Activated naive CD8-positive, alpha-beta T cell treated with anti-CD3 and anti-CD28 coated beads, Interleukin-2, amount 50 U/mL, for 24 hours (primary cell): ENCODE measurements at regions not wholly inside any gene's neighbourhood (a gene's known extent, or its start where the extent isn't known, plus 50 kb on each side); places are given as distances from the start of the nearest gene placed in this dataset.

ENCODE experiments used
- ATAC-seq: fragments of 150-1000 bp; cut with Tn5 transposase; one replicate; pipeline ENCODE4 v1.10.0; 2021
- DNase-seq: peaks from one replicate; pipeline ENCODE4 v3.0.0; 2021
- H3K27ac Mint-ChIP-seq: one replicate; pipeline ENCODE4 v1.8.0; 2021; ENCODE audit warnings: mild to moderate bottlenecking, mixed read lengths
- H3K27me3 Mint-ChIP-seq: one replicate; pipeline ENCODE4 v1.8.0; 2021; ENCODE audit warnings: mixed read lengths
- H3K36me3 Mint-ChIP-seq: one replicate; pipeline ENCODE4 v1.8.0; 2021; ENCODE audit warnings: low read depth, mixed read lengths
- H3K4me1 Mint-ChIP-seq: one replicate; pipeline ENCODE4 v1.8.0; 2021; ENCODE audit warnings: mixed read lengths
- H3K4me3 Mint-ChIP-seq: one replicate; pipeline ENCODE4 v1.8.0; 2021; ENCODE audit warnings: mild to moderate bottlenecking, moderate library complexity, mixed read lengths
- H3K9me3 Mint-ChIP-seq: one replicate; pipeline ENCODE4 v1.8.0; 2021; ENCODE audit warnings: mixed read lengths

- no peaks in the 10 kb centered on the region for H3K27me3 Mint-ChIP-seq
- ATAC-seq: no peak
These were observed 77.8 kb upstream of the SMLR1 start for GRCh38 chr6:130749402-130749801.

GRCh38 chr6:130752267-130752666, 74.9 kb upstream of the SMLR1 start:
- Mint-ChIP-seq H3K27me3 (no peaks in the 10 kb centered on the region), H3K27ac (no peak overlapping the region), H3K9me3 (peaks cover 9% of the 10 kb centered on the region), H3K4me3 (no peak overlapping the region), H3K4me1 (no peaks in the 10 kb centered on the region), H3K36me3 (no peaks in the 10 kb centered on the region)
- ATAC-seq (no peak), DNase-seq (no peak)

More at GRCh38 chr6:130749402-130749801, 77.8 kb upstream of the SMLR1 start:
- H3K27ac Mint-ChIP-seq: no peak overlapping the region
- no peaks in the 10 kb centered on the region for H3K36me3 Mint-ChIP-seq
- H3K4me1 Mint-ChIP-seq: no peaks in the 10 kb centered on the region
- DNase-seq: no peak
- no peak overlapping the region for H3K4me3 Mint-ChIP-seq
- H3K9me3 Mint-ChIP-seq: peaks cover 9% of the 10 kb centered on the region

GRCh38 chr6:130754786-130755367, 72.3 kb upstream of the SMLR1 start:
- Mint-ChIP-seq H3K36me3 (no peaks in the 10 kb centered on the region), H3K4me1 (no peaks in the 10 kb centered on the region), H3K27me3 (no peaks in the 10 kb centered on the region), H3K9me3 (peaks cover 5% of the 10 kb centered on the region), H3K27ac (no peak overlapping the region), H3K4me3 (no peak overlapping the region)
- no peak for DNase-seq
- ATAC-seq: no peak

DNA sequence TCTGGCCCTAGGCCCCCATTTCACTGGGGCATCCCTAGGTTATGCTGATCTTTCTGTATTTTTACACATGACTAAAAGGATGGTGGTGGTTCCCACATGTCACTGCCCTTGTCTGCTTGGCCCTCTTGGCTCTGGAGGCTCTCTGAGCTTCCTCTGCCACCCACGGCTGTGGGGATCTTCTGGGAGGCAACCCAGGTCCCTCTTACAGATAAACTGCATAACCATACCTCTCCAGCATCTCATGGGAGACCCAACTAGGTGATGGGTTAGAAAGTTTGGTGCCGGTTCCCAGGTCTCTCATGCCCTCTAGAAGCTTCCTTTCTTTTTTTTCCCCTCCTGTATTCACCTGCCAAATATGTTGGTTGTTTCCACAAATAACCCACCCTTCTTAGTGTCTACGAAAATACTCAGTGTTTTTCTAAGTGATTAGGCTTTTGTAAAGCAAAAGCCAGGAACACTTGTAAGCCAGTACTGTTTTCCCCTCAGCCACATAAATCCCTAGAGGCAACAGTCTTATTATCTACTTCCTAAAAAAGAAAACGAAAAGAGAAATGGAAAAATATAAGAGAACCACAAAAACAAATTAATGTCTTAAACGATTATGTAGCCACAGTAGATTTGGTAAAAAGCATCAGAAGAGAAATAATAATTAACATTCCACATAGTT, 71.7 kb upstream of the SMLR1 start:
- H3K4me1 Mint-ChIP-seq: no peaks in the 10 kb centered on the region
- no peaks in the 10 kb centered on the region for H3K36me3 Mint-ChIP-seq
- no peak for DNase-seq
- H3K27me3 Mint-ChIP-seq: no peaks in the 10 kb centered on the region
- no peak overlapping the region for H3K4me3 Mint-ChIP-seq
- peaks cover under 1% of the 10 kb centered on the region for H3K9me3 Mint-ChIP-seq
- ATAC-seq: no peak
- no peak overlapping the region for H3K27ac Mint-ChIP-seq

- Mint-ChIP-seq H3K27ac (no peak overlapping the region), H3K27me3 (no peaks in the 10 kb centered on the region), H3K9me3 (no peaks in the 10 kb centered on the region), H3K4me1 (no peaks in the 10 kb centered on the region), H3K36me3 (no peaks in the 10 kb centered on the region), H3K4me3 (no peak overlapping the region)
- no peak for DNase-seq
- no peak for ATAC-seq
These were observed 70.4 kb upstream of the SMLR1 start for GRCh38 chr6:130756824-130757223.

GRCh38 chr6:130758813-130759212, 68.4 kb upstream of the SMLR1 start:
- Mint-ChIP-seq H3K9me3 (no peaks in the 10 kb centered on the region), H3K36me3 (no peaks in the 10 kb centered on the region), H3K4me1 (no peaks in the 10 kb centered on the region), H3K27me3 (no peaks in the 10 kb centered on the region), H3K4me3 (no peak overlapping the region), H3K27ac (no peak overlapping the region)
- ATAC-seq: no peak
- no peak for DNase-seq

- ATAC-seq: no peak
- H3K4me1 Mint-ChIP-seq: no peaks in the 10 kb centered on the region
- no peak overlapping the region for H3K27ac Mint-ChIP-seq
- H3K36me3 Mint-ChIP-seq: no peaks in the 10 kb centered on the region
- H3K9me3 Mint-ChIP-seq: no peaks in the 10 kb centered on the region
- no peak overlapping the region for H3K4me3 Mint-ChIP-seq
- no peaks in the 10 kb centered on the region for H3K27me3 Mint-ChIP-seq
- DNase-seq: no peak
These were observed 67.2 kb upstream of the SMLR1 start for GRCh38 chr6:130760006-130760405.

DNA sequence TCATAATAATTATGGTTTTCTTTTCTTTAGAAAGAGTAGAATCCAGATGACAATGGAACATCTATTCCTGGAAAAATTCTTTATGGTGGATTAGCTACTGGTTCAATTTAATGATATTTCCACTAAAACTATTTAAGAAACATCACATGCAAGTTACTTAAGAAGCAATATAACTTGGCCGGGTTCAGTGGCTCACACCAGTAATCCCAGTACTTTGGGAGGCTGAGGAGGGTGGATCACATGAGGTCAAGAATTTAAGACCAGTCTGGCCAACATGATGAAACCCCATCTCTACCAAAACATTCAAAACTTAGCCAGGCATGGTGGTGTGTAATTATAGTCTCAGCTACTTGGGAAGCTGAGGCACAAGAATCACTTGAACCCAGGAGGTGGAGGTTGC, 65.9 kb upstream of the SMLR1 start:
- no peak for ATAC-seq
- DNase-seq: no peak
- H3K36me3 Mint-ChIP-seq: no peaks in the 10 kb centered on the region
- no peak overlapping the region for H3K4me3 Mint-ChIP-seq
- H3K27me3 Mint-ChIP-seq: no peaks in the 10 kb centered on the region
- no peaks in the 10 kb centered on the region for H3K9me3 Mint-ChIP-seq
- no peaks in the 10 kb centered on the region for H3K4me1 Mint-ChIP-seq
- H3K27ac Mint-ChIP-seq: no peak overlapping the region

- Mint-ChIP-seq H3K27ac (no peak overlapping the region), H3K4me3 (no peak overlapping the region), H3K4me1 (no peaks in the 10 kb centered on the region), H3K9me3 (no peaks in the 10 kb centered on the region), H3K36me3 (no peaks in the 10 kb centered on the region), H3K27me3 (no peaks in the 10 kb centered on the region)
- ATAC-seq (no peak), DNase-seq (no peak)
These were observed 62.0 kb upstream of the SMLR1 start for GRCh38 chr6:130765181-130765727.

- no peaks in the 10 kb centered on the region for H3K27me3 Mint-ChIP-seq
- H3K9me3 Mint-ChIP-seq: no peaks in the 10 kb centered on the region
- no peaks in the 10 kb centered on the region for H3K4me1 Mint-ChIP-seq
- H3K4me3 Mint-ChIP-seq: no peak overlapping the region
- ATAC-seq (no peak), DNase-seq (no peak)
- no peaks in the 10 kb centered on the region for H3K36me3 Mint-ChIP-seq
- H3K27ac Mint-ChIP-seq: no peak overlapping the region
These were observed 60.7 kb upstream of the SMLR1 start for GRCh38 chr6:130766239-130767144.

DNA sequence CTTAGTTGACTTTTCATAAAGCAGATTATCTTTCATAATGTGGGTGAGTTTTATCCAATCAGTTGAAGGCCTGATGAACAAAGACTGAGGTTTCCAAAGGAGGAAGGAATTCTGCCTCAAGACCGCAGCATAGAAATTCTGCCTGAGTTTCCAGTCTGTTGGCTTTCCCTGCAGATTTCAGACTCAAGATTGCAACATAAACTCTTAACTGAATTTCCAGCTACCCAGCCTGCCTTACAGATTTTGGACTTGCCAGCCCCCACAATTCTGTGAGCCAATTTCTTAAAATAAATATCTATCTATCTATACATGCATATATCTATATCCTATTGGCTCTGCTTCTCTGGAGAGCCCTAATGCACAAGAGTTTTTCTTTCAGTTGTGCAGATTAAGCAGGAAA, 57.3 kb upstream of the SMLR1 start:
- H3K27me3 Mint-ChIP-seq: no peaks in the 10 kb centered on the region

DNA sequence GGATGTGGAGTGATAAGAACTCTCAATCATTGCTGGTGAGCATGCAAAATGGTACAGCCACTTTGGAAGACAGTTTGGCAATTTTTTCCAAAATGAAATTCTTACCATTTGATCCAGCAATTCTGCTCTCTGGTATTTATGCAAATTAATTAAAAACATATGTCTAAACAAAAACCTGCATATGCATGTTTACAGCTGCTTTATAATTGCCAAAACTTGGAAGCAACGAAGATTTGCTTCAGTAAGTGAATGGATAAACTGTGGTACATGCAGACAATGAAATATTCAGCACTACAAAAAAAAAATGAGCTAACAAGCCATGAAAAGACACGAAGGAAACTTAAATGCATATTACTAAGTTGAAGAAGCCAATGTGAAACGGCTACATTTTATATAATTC, 55.5 kb upstream of the SMLR1 start:
- DNase-seq (no peak), ATAC-seq (no peak)
- no peak overlapping the region for H3K27ac Mint-ChIP-seq
- H3K4me1 Mint-ChIP-seq: peaks cover 6% of the 10 kb centered on the region
- H3K27me3 Mint-ChIP-seq: no peaks in the 10 kb centered on the region
- H3K9me3 Mint-ChIP-seq: no peaks in the 10 kb centered on the region
- H3K4me3 Mint-ChIP-seq: no peak overlapping the region
- no peaks in the 10 kb centered on the region for H3K36me3 Mint-ChIP-seq

More for the DNA sequence above, 57.3 kb upstream of the SMLR1 start:
- Mint-ChIP-seq H3K9me3 (no peaks in the 10 kb centered on the region), H3K36me3 (no peaks in the 10 kb centered on the region), H3K27ac (no peak overlapping the region), H3K4me1 (no peaks in the 10 kb centered on the region), H3K4me3 (no peak overlapping the region)
- ATAC-seq (no peak), DNase-seq (no peak)

GRCh38 chr6:130773860-130774259, 53.3 kb upstream of the SMLR1 start:
- H3K36me3 Mint-ChIP-seq: no peaks in the 10 kb centered on the region
- H3K27ac Mint-ChIP-seq: no peak overlapping the region
- DNase-seq (no peak), ATAC-seq (no peak)
- peaks cover 15% of the 10 kb centered on the region for H3K4me1 Mint-ChIP-seq
- H3K4me3 Mint-ChIP-seq: no peak overlapping the region
- no peaks in the 10 kb centered on the region for H3K9me3 Mint-ChIP-seq
- H3K27me3 Mint-ChIP-seq: no peaks in the 10 kb centered on the region

DNA sequence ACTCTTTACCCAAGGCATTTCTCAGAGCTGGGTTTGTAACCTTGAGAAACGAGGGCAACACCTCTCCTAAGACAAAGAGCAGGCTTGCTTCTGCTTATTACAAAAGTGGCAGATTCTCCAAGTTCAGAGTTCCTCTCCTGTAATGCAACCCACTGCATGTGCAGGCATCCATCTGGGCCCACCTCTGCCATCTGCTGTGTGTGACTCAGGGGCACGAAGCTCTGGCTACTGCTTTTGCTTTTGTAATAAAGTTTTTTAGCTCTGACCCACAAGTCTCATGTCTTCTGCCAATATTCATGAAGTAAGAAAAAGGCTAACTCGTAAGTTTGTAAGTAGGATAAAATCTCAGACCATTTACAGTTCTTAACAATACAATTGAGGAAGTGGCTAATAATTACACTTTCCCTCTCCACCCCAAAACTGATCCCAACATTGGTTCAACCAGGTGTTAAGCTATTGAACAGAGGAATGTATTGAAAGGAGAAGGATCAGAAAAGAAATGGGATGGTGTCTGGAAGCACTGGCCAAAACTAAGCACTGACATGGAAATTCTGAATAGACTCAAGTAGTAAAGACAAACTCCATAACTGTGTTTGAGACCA, 51.7 kb upstream of the SMLR1 start:
- Mint-ChIP-seq H3K27ac (no peak overlapping the region), H3K4me1 (peaks cover 31% of the 10 kb centered on the region), H3K4me3 (no peak overlapping the region), H3K27me3 (no peaks in the 10 kb centered on the region), H3K9me3 (peaks cover 7% of the 10 kb centered on the region), H3K36me3 (no peaks in the 10 kb centered on the region)
- no peak for DNase-seq
- no peak for ATAC-seq
